GM23338 (cell line): ENCODE measurements at regions not wholly inside any gene's neighbourhood (a gene's known extent, or its start where the extent isn't known, plus 50 kb on each side); places are given as distances from the start of the nearest gene placed in this dataset.

ENCODE experiments used
- ATAC-seq: fragments of 200-7000 bp; cut with Tn5 transposase; 3 replicates; pipeline ENCODE4 v1.9.1; 2020
- DNase-seq: peaks from one replicate; pipeline ENCODE4 v3.0.0-alpha.2; 2015; ENCODE audit warnings: low spot score
- H2AFZ ChIP-seq: fragments of 200-600 bp; sonication (generic); 2 replicates; pipeline ENCODE4 v1.8.0; 2016; ENCODE audit warnings: antibody characterized with exemption, mild to moderate bottlenecking, moderate library complexity
- H3F3A ChIP-seq: fragments of 200-600 bp; sonication (generic); replicated peaks from 2 replicates; pipeline ENCODE4 v1.8.0; 2017; ENCODE audit warnings: antibody characterized with exemption, mixed run types, low read depth
- H3K27ac ChIP-seq: fragments of 200-600 bp; sonication (generic); 2 replicates; pipeline ENCODE4 v1.6.1; 2016; ENCODE audit warnings: low read depth
- H3K27me3 ChIP-seq: fragments of 200-600 bp; sonication (generic); 2 replicates; pipeline ENCODE4 v1.8.0; 2016; ENCODE audit warnings: mild to moderate bottlenecking, mixed run types, moderate library complexity; ENCODE audit not compliant: insufficient read depth
- H3K36me3 ChIP-seq: fragments of 200-600 bp; sonication (generic); 2 replicates; pipeline ENCODE4 v1.8.0; 2016; ENCODE audit warnings: mild to moderate bottlenecking; ENCODE audit not compliant: insufficient read depth
- H3K4me1 ChIP-seq: fragments of 200-600 bp; sonication (generic); 2 replicates; pipeline ENCODE4 v1.8.0; 2016; ENCODE audit warnings: mild to moderate bottlenecking, moderate library complexity; ENCODE audit not compliant: insufficient read depth
- H3K4me2 ChIP-seq: fragments of 200-600 bp; sonication (generic); 2 replicates; pipeline ENCODE4 v1.7.1; 2017; ENCODE audit warnings: mixed run types
- H3K4me3 ChIP-seq: fragments of 200-600 bp; sonication (generic); 2 replicates; pipeline ENCODE4 v1.6.1; 2016; ENCODE audit warnings: mixed run types
- H3K79me2 ChIP-seq: fragments of 200-600 bp; sonication (generic); replicated peaks from 2 replicates; pipeline ENCODE4 v1.8.0; 2017; ENCODE audit warnings: mild to moderate bottlenecking; ENCODE audit not compliant: insufficient read depth
- H3K9me2 ChIP-seq: fragments of 200-600 bp; sonication (generic); 2 replicates; pipeline ENCODE4 v1.8.0; 2017; ENCODE audit not compliant: insufficient read depth
- H4K20me1 ChIP-seq: fragments of 200-600 bp; sonication (generic); replicated peaks from 2 replicates; pipeline ENCODE4 v1.8.0; 2017; ENCODE audit warnings: mild to moderate bottlenecking; ENCODE audit not compliant: insufficient read depth
- H3K27ac Mint-ChIP-seq: 2 replicates; pipeline ENCODE4 v1.8.0; 2020; ENCODE audit warnings: inconsistent platforms, mild to moderate bottlenecking, moderate library complexity, mixed read lengths
- H3K27me3 Mint-ChIP-seq: 3 replicates; pipeline ENCODE4 v1.8.0; 2022; ENCODE audit warnings: low read depth, mild to moderate bottlenecking, moderate library complexity, mixed read lengths, inconsistent platforms; ENCODE audit not compliant: insufficient read depth, poor library complexity
- H3K36me3 Mint-ChIP-seq: 3 replicates; pipeline ENCODE4 v1.8.0; 2021; ENCODE audit warnings: low read depth, mild to moderate bottlenecking, inconsistent platforms, moderate library complexity, mixed read lengths
- H3K4me1 Mint-ChIP-seq: 3 replicates; pipeline ENCODE4 v1.8.0; 2020; ENCODE audit warnings: mild to moderate bottlenecking, inconsistent platforms, mixed read lengths
- H3K4me3 Mint-ChIP-seq: 3 replicates; pipeline ENCODE4 v1.8.0; 2021; ENCODE audit warnings: moderate library complexity, mild to moderate bottlenecking, inconsistent platforms, mixed read lengths
- H3K9me3 Mint-ChIP-seq: 3 replicates; pipeline ENCODE4 v1.8.0; 2020; ENCODE audit warnings: moderate library complexity, mild to moderate bottlenecking, inconsistent platforms, mixed read lengths
- CREB1 ChIP-seq: fragments of 250-450 bp; sonication (Bioruptor Pico); IDR thresholded peaks from 2 replicates; pipeline ENCODE4 v1.5.0; 2020; ENCODE audit warnings: low read depth, mild to moderate bottlenecking, moderate library complexity
- ETS1 ChIP-seq: IDR thresholded peaks from 2 replicates; pipeline ENCODE4 v1.6.1; 2016; ENCODE audit warnings: antibody characterized with exemption
- EZH2 ChIP-seq: fragments of 200-600 bp; sonication (generic); IDR thresholded peaks from one replicate; pipeline ENCODE4 v1.8.0; 2017; ENCODE audit warnings: antibody characterized with exemption, mild to moderate bottlenecking, low read depth; ENCODE audit not compliant: unreplicated experiment
- EZH2phosphoT487 ChIP-seq: fragments of 200-600 bp; sonication (generic); IDR thresholded peaks from one replicate; pipeline ENCODE4 v1.8.1; 2018; ENCODE audit warnings: antibody characterized with exemption; ENCODE audit not compliant: unreplicated experiment
- JUNB ChIP-seq: IDR thresholded peaks from one replicate; pipeline ENCODE4 v1.6.1; 2016; ENCODE audit warnings: antibody characterized with exemption; ENCODE audit not compliant: unreplicated experiment
- NANOG ChIP-seq: IDR thresholded peaks from 2 replicates; pipeline ENCODE4 v1.6.1; 2016; ENCODE audit warnings: antibody characterized with exemption, borderline replicate concordance
- POLR2AphosphoS5 ChIP-seq: IDR thresholded peaks from 2 replicates; pipeline ENCODE4 v1.6.1; 2016; ENCODE audit warnings: antibody characterized with exemption, low read depth
- REST ChIP-seq: IDR thresholded peaks from one replicate; pipeline ENCODE4 v1.6.1; 2018; ENCODE audit warnings: antibody characterized with exemption; ENCODE audit not compliant: unreplicated experiment
- STAT1 ChIP-seq: IDR thresholded peaks from one replicate; pipeline ENCODE4 v1.6.1; 2016; ENCODE audit warnings: antibody characterized with exemption; ENCODE audit not compliant: unreplicated experiment
- ZNF114 ChIP-seq: fragments of 250-450 bp; sonication (Bioruptor Pico); IDR thresholded peaks from 2 replicates; pipeline ENCODE4 v1.5.0; 2020; ENCODE audit warnings: mild to moderate bottlenecking, moderate library complexity
- ZNF331 ChIP-seq: fragments of 250-450 bp; sonication (Bioruptor Pico); IDR thresholded peaks from 2 replicates; pipeline ENCODE4 v1.5.0; 2020; ENCODE audit warnings: low read depth, mild to moderate bottlenecking, moderate library complexity
- ZNF462 ChIP-seq: fragments of 250-450 bp; sonication (Bioruptor Pico); IDR thresholded peaks from 2 replicates; pipeline ENCODE4 v1.5.0; 2020; ENCODE audit warnings: mild to moderate bottlenecking, moderate library complexity

- ATAC-seq = no peak
- TF ChIP-seq EZH2phosphoT487 = no peak
- TF ChIP-seq EZH2 = no peak
- no peak for TF ChIP-seq ZNF114 (CRISPR knock-in tag)
- no peak for TF ChIP-seq POLR2AphosphoS5
- no peak for TF ChIP-seq REST
- no peak for TF ChIP-seq ZNF462 (CRISPR knock-in tag)
- TF ChIP-seq CREB1 (CRISPR knock-in tag) = no peak
- TF ChIP-seq NANOG = no peak
- TF ChIP-seq JUNB = no peak
- no peak for TF ChIP-seq ZNF331 (CRISPR knock-in tag)
- TF ChIP-seq STAT1 = no peak
- TF ChIP-seq ETS1 = no peak
Observed at GRCh38 chr14:44770201-44770600, 191.5 kb downstream of the KLHL28 start.

More at GRCh38 chr14:44770201-44770600, 191.5 kb downstream of the KLHL28 start:
- no peaks in the 10 kb centered on the region for H3K79me2 ChIP-seq
- H3K9me3 Mint-ChIP-seq = no peaks in the 10 kb centered on the region
- H4K20me1 ChIP-seq = no peaks in the 10 kb centered on the region
- no peak overlapping the region for H3K4me3 ChIP-seq
- DNase-seq = no peak
- H3K9me2 ChIP-seq = no peaks in the 10 kb centered on the region
- H3K27ac Mint-ChIP-seq = no peak overlapping the region
- no peak overlapping the region for H3K27ac ChIP-seq
- no peaks in the 10 kb centered on the region for H3K36me3 ChIP-seq
- no peaks in the 10 kb centered on the region for H3K4me1 ChIP-seq
- H3K36me3 Mint-ChIP-seq = no peaks in the 10 kb centered on the region
- no peaks in the 10 kb centered on the region for H3F3A ChIP-seq
- no peaks in the 10 kb centered on the region for H3K27me3 ChIP-seq
- H3K4me2 ChIP-seq = no peak overlapping the region
- peaks cover 9% of the 10 kb centered on the region for H3K4me1 Mint-ChIP-seq
- H2AFZ ChIP-seq = no peak overlapping the region
- no peaks in the 10 kb centered on the region for H3K27me3 Mint-ChIP-seq
- H3K4me3 Mint-ChIP-seq = no peak overlapping the region
